ENCODE measurements at regions not wholly inside any gene's neighbourhood (a gene's known extent, or its start where the extent isn't known, plus 50 kb on each side); places are given as distances from the start of the nearest gene placed in this dataset.
A peak's percentile ranks its signal among the peaks of the same experiment; 100 is the strongest.
"Not testable (repeated sequence)": the region's sequence is repeated elsewhere in the genome, so short reads cannot be mapped to it uniquely, and the experiment has no call there.

GRCh38 chr3:82596805-82597204, 835.4 kb upstream of the GBE1 start:
- no peak for ATAC-seq

GRCh38 chr3:82595530-82595929, 834.1 kb upstream of the GBE1 start:
- DNase-seq = no peak
- peaks cover 0 to 35% of the 10 kb centered on the region in 2 donors for H3K9me3 ChIP-seq
- no peaks in the 10 kb centered on the region for H3K27me3 ChIP-seq
- H3K4me3 ChIP-seq = no peak overlapping the region
- intact Hi-C loops (cut with DNase I) = no loop called here
- H3K36me3 ChIP-seq = no peaks in the 10 kb centered on the region
- TF ChIP-seq CTCF (IDR thresholded peaks at IDR 0.05) = no peak
- no peak for ATAC-seq
- H3K27ac ChIP-seq = no peak overlapping the region
- H3K4me1 ChIP-seq = no peaks in the 10 kb centered on the region

More at GRCh38 chr3:82596805-82597204, 835.4 kb upstream of the GBE1 start:
- no peak for DNase-seq
- H3K4me1 ChIP-seq = no peaks in the 10 kb centered on the region
- no peak overlapping the region for H3K4me3 ChIP-seq
- peaks cover 0 to 35% of the 10 kb centered on the region in 2 donors for H3K9me3 ChIP-seq
- no peaks in the 10 kb centered on the region for H3K36me3 ChIP-seq
- no peaks in the 10 kb centered on the region for H3K27me3 ChIP-seq
- intact Hi-C loops (cut with DNase I) = no loop called here
- H3K27ac ChIP-seq = no peak overlapping the region
- no peak for TF ChIP-seq CTCF (IDR thresholded peaks at IDR 0.05)

GRCh38 chr3:82587174-82587573, 825.7 kb upstream of the GBE1 start:
- DNase-seq (no peak), ATAC-seq (no peak)
- H3K36me3 ChIP-seq = no peaks in the 10 kb centered on the region
- no peak for TF ChIP-seq CTCF (IDR thresholded peaks at IDR 0.05)
- no peaks in the 10 kb centered on the region for H3K4me1 ChIP-seq
- no peaks in the 10 kb centered on the region for H3K27me3 ChIP-seq
- no peak overlapping the region for H3K4me3 ChIP-seq
- no peaks in the 10 kb centered on the region for H3K9me3 ChIP-seq
- intact Hi-C loops (cut with DNase I) = no loop called here
- H3K27ac ChIP-seq = no peak overlapping the region

GRCh38 chr3:82586414-82586813, 825.0 kb upstream of the GBE1 start:
- ATAC-seq = no peak
- Histone ChIP-seq H3K4me3 (no peak overlapping the region), H3K9me3 (no peaks in the 10 kb centered on the region), H3K27me3 (no peaks in the 10 kb centered on the region), H3K36me3 (no peaks in the 10 kb centered on the region), H3K4me1 (no peaks in the 10 kb centered on the region), H3K27ac (no peak overlapping the region)
- intact Hi-C loops (cut with DNase I) = no loop called here
- no peak for TF ChIP-seq CTCF (IDR thresholded peaks at IDR 0.05)
- no peak for DNase-seq

- H3K4me1 ChIP-seq; H3K9me3 ChIP-seq; H3K36me3 ChIP-seq; H3K27ac ChIP-seq; H3K27me3 ChIP-seq; H3K4me3 ChIP-seq; DNase-seq; intact Hi-C loops (cut with DNase I); ATAC-seq: not testable (repeated sequence)
Observed at GRCh38 chr3:82586002-82586401, 824.6 kb upstream of the GBE1 start.

GRCh38 chr3:82585591-82585990, 824.1 kb upstream of the GBE1 start:
- ATAC-seq; H3K4me3 ChIP-seq; H3K4me1 ChIP-seq; H3K36me3 ChIP-seq; H3K27ac ChIP-seq; DNase-seq; intact Hi-C loops (cut with DNase I); H3K9me3 ChIP-seq; H3K27me3 ChIP-seq: not testable (repeated sequence)

- H3K9me3 ChIP-seq; H3K27ac ChIP-seq; H3K36me3 ChIP-seq; H3K4me1 ChIP-seq; H3K4me3 ChIP-seq; ATAC-seq; H3K27me3 ChIP-seq; DNase-seq; intact Hi-C loops (cut with DNase I): not testable (repeated sequence)
Observed at GRCh38 chr3:82584861-82585260, 823.4 kb upstream of the GBE1 start.

GRCh38 chr3:82584415-82584814, 823.0 kb upstream of the GBE1 start:
- ATAC-seq; H3K27me3 ChIP-seq; H3K4me1 ChIP-seq; H3K27ac ChIP-seq; H3K4me3 ChIP-seq; H3K36me3 ChIP-seq; intact Hi-C loops (cut with DNase I); H3K9me3 ChIP-seq: not testable (repeated sequence)
- peak in 1 of 4 donors; percentile 54 for DNase-seq

Measured in left lung (tissue), 4 donors.